Activated CD8-positive, alpha-beta T cell treated with anti-CD3 and anti-CD28 coated beads for 36 hours (primary cell): ENCODE measurements at regions not wholly inside any gene's neighbourhood (a gene's known extent, or its start where the extent isn't known, plus 50 kb on each side); places are given as distances from the start of the nearest gene placed in this dataset.

Source experiments
- ATAC-seq: fragments of 200-7000 bp; cut with Tn5 transposase; one replicate; pipeline ENCODE4 v1.10.0; 2021; ENCODE audit warnings: mild to moderate bottlenecking, moderate library complexity
- CTCF ChIA-PET: fragments of 350-600 bp; sonication (Branson Sonifier 250); formaldehyde crosslinking; loops from one replicate; lab custom pipeline; 2021; ENCODE audit warnings: antibody characterized with exemption; lab: Charles Lee
- POLR2A ChIA-PET: fragments of 350-600 bp; sonication (Branson Sonifier 250); formaldehyde crosslinking; loops from one replicate; lab custom pipeline; 2021; ENCODE audit warnings: antibody characterized with exemption; lab: Charles Lee
- DNase-seq: peaks from one replicate; pipeline ENCODE4 v3.0.0-alpha.2; 2020
- H3K27ac Mint-ChIP-seq: one replicate; pipeline ENCODE4 v1.8.0; 2021; ENCODE audit warnings: mild to moderate bottlenecking, mixed read lengths
- H3K27me3 Mint-ChIP-seq: one replicate; pipeline ENCODE4 v1.8.0; 2021; ENCODE audit warnings: mixed read lengths
- H3K36me3 Mint-ChIP-seq: one replicate; pipeline ENCODE4 v1.8.0; 2021; ENCODE audit warnings: low read depth, mixed read lengths
- H3K4me1 Mint-ChIP-seq: one replicate; pipeline ENCODE4 v1.8.0; 2021; ENCODE audit warnings: low read depth, mixed read lengths
- H3K4me3 Mint-ChIP-seq: one replicate; pipeline ENCODE4 v1.8.0; 2021; ENCODE audit warnings: mild to moderate bottlenecking, moderate library complexity, mixed read lengths
- H3K9me3 Mint-ChIP-seq: one replicate; pipeline ENCODE4 v1.8.0; 2021; ENCODE audit warnings: mixed read lengths
- intact Hi-C: fragments of 100-400 bp; cut with micrococcal nuclease; formaldehyde crosslinking; loops from one replicate; pipeline ENCODE4 v1.10.0; 2022
- TF ChIP-seq, protein P1 (sequence below): fragments of 200-600 bp; IDR thresholded peaks from one replicate; pipeline ENCODE4 v1.8.0; 2022; ENCODE audit warnings: antibody characterized with exemption, mild to moderate bottlenecking

DNA sequence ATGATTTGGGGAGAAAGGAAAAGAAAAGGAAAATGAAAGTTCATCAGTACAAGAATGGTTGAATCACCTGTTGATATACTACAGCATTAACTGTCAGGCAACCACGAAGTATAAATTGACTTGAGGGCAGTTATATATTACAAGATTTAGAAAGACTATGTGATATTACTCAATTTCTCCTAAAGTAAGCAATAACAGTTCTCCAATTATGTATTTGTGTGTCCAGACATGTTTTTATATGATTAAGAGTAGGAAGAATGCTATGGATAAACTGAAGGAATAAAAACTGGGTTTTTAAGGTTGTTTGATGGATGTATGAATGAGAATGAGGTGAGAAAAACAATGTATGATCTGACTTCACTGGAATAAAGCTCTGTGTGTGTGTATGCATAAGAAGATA is 2234.4 kb downstream of the ARAP2 start:
- H3K9me3 Mint-ChIP-seq: peaks cover 6% of the 10 kb centered on the region
- ChIA-PET CTCF (interaction anchor here (0.6 kb wide), 1 partner anchor 615 kb away, joined by 3 read pairs; no protein-coding TSS in a partner anchor), POLR2A (no interaction called here)
- DNase-seq (no peak), ATAC-seq (no peak)
- no peak overlapping the region for H3K4me3 Mint-ChIP-seq
- no peaks in the 10 kb centered on the region for H3K36me3 Mint-ChIP-seq
- TF ChIP-seq, protein P1, sequence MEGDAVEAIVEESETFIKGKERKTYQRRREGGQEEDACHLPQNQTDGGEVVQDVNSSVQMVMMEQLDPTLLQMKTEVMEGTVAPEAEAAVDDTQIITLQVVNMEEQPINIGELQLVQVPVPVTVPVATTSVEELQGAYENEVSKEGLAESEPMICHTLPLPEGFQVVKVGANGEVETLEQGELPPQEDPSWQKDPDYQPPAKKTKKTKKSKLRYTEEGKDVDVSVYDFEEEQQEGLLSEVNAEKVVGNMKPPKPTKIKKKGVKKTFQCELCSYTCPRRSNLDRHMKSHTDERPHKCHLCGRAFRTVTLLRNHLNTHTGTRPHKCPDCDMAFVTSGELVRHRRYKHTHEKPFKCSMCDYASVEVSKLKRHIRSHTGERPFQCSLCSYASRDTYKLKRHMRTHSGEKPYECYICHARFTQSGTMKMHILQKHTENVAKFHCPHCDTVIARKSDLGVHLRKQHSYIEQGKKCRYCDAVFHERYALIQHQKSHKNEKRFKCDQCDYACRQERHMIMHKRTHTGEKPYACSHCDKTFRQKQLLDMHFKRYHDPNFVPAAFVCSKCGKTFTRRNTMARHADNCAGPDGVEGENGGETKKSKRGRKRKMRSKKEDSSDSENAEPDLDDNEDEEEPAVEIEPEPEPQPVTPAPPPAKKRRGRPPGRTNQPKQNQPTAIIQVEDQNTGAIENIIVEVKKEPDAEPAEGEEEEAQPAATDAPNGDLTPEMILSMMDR: no peak
- H3K27me3 Mint-ChIP-seq: no peaks in the 10 kb centered on the region
- intact Hi-C loops: no loop called here
- H3K27ac Mint-ChIP-seq: no peak overlapping the region
- H3K4me1 Mint-ChIP-seq: peaks cover 2% of the 10 kb centered on the region

DNA sequence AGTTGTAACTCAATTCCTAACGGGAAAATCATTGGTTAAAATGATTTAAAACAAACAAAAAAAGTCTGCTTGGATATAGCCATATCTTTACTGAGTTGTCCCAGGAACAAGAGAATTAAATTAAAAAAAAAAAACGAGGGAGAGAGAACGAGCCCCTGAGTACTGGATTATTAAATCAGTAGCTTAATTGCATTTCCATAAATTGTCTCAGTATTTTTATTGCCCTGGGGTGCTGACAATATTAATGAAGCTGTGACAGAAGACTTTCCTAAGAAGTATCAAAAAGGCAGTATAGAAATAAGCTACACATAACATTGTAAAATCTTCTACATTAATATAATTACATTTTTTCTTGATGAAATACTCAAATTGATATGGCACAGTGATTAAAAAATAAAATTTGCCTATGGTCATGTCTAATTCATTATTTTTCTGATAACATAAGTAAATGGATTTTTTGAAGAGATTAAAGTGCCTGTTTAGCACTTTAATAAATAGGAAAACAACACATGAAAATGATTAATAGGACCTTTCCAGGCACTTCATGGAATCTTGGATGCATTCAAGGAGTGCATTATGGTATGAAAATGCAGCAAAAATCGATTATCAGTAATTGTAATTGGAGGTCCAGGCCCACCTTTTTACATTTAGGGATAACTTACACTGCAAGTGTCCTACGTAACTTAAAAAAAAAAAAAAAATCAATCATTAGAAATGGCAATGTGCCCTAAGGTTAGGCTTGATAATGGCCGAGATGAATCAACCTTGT is 2233.4 kb downstream of the ARAP2 start:
- CTCF ChIA-PET: no interaction called here
- POLR2A ChIA-PET: no interaction called here

GRCh38 chr4:34035225-34035624 is 2209.1 kb downstream of the ARAP2 start:
- ChIA-PET CTCF (no interaction called here), POLR2A (no interaction called here)
- Mint-ChIP-seq H3K9me3 (peaks cover 5% of the 10 kb centered on the region), H3K4me3 (no peak overlapping the region), H3K27ac (no peak overlapping the region), H3K36me3 (no peaks in the 10 kb centered on the region), H3K4me1 (no peaks in the 10 kb centered on the region), H3K27me3 (no peaks in the 10 kb centered on the region)
- TF ChIP-seq, protein P1: no peak
- no peak for DNase-seq
- intact Hi-C loops: no loop called here
- ATAC-seq: no peak

More for the DNA sequence above, 2233.4 kb downstream of the ARAP2 start:
- Mint-ChIP-seq H3K27me3 (no peaks in the 10 kb centered on the region), H3K27ac (no peak overlapping the region), H3K4me3 (no peak overlapping the region), H3K36me3 (no peaks in the 10 kb centered on the region), H3K4me1 (peaks cover 2% of the 10 kb centered on the region), H3K9me3 (peaks cover 10% of the 10 kb centered on the region)
- TF ChIP-seq, protein P1: no peak
- intact Hi-C loops: no loop called here
- DNase-seq (no peak), ATAC-seq (no peak)

DNA sequence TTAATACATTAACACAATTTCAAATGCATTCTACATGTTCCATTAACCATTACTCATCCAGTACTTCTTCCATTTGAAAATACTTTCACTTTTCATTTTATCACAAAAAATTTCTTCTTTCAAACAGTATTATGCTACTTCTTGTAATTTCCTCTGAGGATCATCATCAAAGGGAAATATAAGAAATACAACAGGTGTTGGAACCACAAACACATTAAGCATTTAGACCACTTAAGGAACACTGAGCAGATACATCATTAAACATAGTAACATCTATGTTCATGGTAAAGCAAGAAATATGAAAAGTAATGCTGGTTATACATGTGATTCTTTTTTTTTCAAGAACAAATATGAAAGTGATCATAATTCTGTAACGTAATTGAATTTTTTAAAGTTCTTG is 2207.0 kb downstream of the ARAP2 start:
- Mint-ChIP-seq H3K4me3 (no peak overlapping the region), H3K9me3 (peaks cover 6% of the 10 kb centered on the region), H3K27me3 (no peaks in the 10 kb centered on the region), H3K36me3 (no peaks in the 10 kb centered on the region), H3K4me1 (no peaks in the 10 kb centered on the region), H3K27ac (no peak overlapping the region)
- DNase-seq (no peak), ATAC-seq (no peak)
- TF ChIP-seq, protein P1: no peak
- intact Hi-C loops: no loop called here
- ChIA-PET CTCF (no interaction called here), POLR2A (no interaction called here)

DNA sequence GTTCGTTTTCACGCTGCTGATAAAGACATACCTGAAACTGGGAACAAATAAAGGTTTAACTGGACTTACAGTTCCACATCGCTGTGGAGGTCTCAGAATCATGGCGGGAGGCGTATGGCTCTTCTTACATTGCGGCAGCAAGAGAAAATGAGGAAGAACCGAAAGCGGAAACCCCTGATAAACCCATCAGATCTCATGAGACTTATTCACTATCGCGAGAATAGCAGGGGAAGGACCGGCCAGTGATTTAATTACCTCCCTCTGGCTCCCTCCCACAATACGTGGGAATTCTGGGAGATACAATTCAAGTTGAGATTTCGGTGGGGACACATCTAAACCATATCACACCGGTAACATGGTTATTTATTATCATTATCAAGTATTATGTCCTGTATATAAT is 2204.5 kb downstream of the ARAP2 start:
- POLR2A ChIA-PET: no interaction called here
- H3K27me3 Mint-ChIP-seq: no peaks in the 10 kb centered on the region
- no peak for DNase-seq
- H3K36me3 Mint-ChIP-seq: no peaks in the 10 kb centered on the region
- H3K9me3 Mint-ChIP-seq: peaks cover 8% of the 10 kb centered on the region
- H3K4me1 Mint-ChIP-seq: no peaks in the 10 kb centered on the region
- H3K4me3 Mint-ChIP-seq: no peak overlapping the region
- intact Hi-C loops: no loop called here
- no peak overlapping the region for H3K27ac Mint-ChIP-seq
- CTCF ChIA-PET: no interaction called here
- TF ChIP-seq, protein P1: no peak
- no peak for ATAC-seq
